ENCODE measurements at regions not wholly inside any gene's neighbourhood (a gene's known extent, or its start where the extent isn't known, plus 50 kb on each side); places are given as distances from the start of the nearest gene placed in this dataset.

GRCh38 chr3:146308222-146308621, 57.3 kb upstream of the PLSCR4 start:
- TF ChIP-seq, protein P1, sequence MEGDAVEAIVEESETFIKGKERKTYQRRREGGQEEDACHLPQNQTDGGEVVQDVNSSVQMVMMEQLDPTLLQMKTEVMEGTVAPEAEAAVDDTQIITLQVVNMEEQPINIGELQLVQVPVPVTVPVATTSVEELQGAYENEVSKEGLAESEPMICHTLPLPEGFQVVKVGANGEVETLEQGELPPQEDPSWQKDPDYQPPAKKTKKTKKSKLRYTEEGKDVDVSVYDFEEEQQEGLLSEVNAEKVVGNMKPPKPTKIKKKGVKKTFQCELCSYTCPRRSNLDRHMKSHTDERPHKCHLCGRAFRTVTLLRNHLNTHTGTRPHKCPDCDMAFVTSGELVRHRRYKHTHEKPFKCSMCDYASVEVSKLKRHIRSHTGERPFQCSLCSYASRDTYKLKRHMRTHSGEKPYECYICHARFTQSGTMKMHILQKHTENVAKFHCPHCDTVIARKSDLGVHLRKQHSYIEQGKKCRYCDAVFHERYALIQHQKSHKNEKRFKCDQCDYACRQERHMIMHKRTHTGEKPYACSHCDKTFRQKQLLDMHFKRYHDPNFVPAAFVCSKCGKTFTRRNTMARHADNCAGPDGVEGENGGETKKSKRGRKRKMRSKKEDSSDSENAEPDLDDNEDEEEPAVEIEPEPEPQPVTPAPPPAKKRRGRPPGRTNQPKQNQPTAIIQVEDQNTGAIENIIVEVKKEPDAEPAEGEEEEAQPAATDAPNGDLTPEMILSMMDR (IDR thresholded peaks at IDR 0.05) = no peak
- no peak for TF ChIP-seq POLR2AphosphoS5 (IDR thresholded peaks at IDR 0.05)
- TF ChIP-seq POLR2A (IDR thresholded peaks at IDR 0.05) = no peak

Data from sigmoid colon (tissue), 4 donors.